Liver (tissue), 8 donors: ENCODE measurements at regions not wholly inside any gene's neighbourhood (a gene's known extent, or its start where the extent isn't known, plus 50 kb on each side); places are given as distances from the start of the nearest gene placed in this dataset.

ENCODE experiments used
- DNase-seq: peaks from one replicate; pipeline ENCODE4 v3.0.0-alpha.2; 2017; ENCODE audit warnings: low spot score
- H3K27ac ChIP-seq, 2 donors: one replicate each; pipeline ENCODE4 v1.7.0; 2013; ENCODE audit warnings: inconsistent platforms in 2 of 2, low read length in 2 of 2, control low read depth in 1 of 2, low read depth in 1 of 2, mild to moderate bottlenecking in 1 of 2
- H3K27me3 ChIP-seq, 4 donors: one replicate each; pipeline versions ENCODE4 v1.6.1 to v1.7.0; 2013; ENCODE audit warnings: low read length in 3 of 4, inconsistent platforms in 1 of 4, mild to moderate bottlenecking in 1 of 4, moderate library complexity in 1 of 4; ENCODE audit not compliant: control insufficient read depth in 4 of 4, insufficient read depth in 4 of 4
- H3K36me3 ChIP-seq, 4 donors: one replicate each; pipeline versions ENCODE4 v1.6.1 to v1.7.0; 2013; ENCODE audit warnings: low read length in 3 of 4, mild to moderate bottlenecking in 3 of 4, low read depth in 1 of 4, moderate library complexity in 1 of 4; ENCODE audit not compliant: control insufficient read depth in 4 of 4, insufficient read depth in 3 of 4
- H3K4me1 ChIP-seq, 4 donors: one replicate each; pipeline versions ENCODE4 v1.6.1 to v1.7.0; 2013; ENCODE audit warnings: low read length in 3 of 4, mild to moderate bottlenecking in 3 of 4, moderate library complexity in 1 of 4; ENCODE audit not compliant: control insufficient read depth in 4 of 4, insufficient read depth in 4 of 4
- H3K4me3 ChIP-seq, 3 donors: one replicate each; pipeline versions ENCODE4 v1.6.1 to v1.7.0; 2013; ENCODE audit warnings: low read length in 3 of 3, control low read depth in 1 of 3, low read depth in 1 of 3, mild to moderate bottlenecking in 1 of 3
- H3K9ac ChIP-seq, 2 donors: one replicate each; pipeline ENCODE4 v1.7.0; 2013; ENCODE audit warnings: low read length in 2 of 2, mild to moderate bottlenecking in 2 of 2, moderate library complexity in 2 of 2, control low read depth in 1 of 2, low read depth in 1 of 2
- H3K9me3 ChIP-seq, 4 donors: one replicate each; pipeline versions ENCODE4 v1.6.1 to v1.7.0; 2013; ENCODE audit warnings: low read length in 3 of 4; ENCODE audit not compliant: control insufficient read depth in 4 of 4
- ATF3 ChIP-seq: IDR thresholded peaks from 2 replicates; pipeline ENCODE4 v1.6.1; 2016; ENCODE audit warnings: antibody characterized with exemption
- CTCF ChIP-seq: fragments of 150-350 bp; IDR thresholded peaks from 2 replicates; pipeline ENCODE4 v1.5.1; 2017; ENCODE audit warnings: improper control_type of control experiment, low read depth, low read length; ENCODE audit not compliant: missing input control
- EGR1 ChIP-seq, 2 donors: IDR thresholded peaks; 2 replicates each; pipeline ENCODE4 v1.6.1; 2016 to 2018; ENCODE audit warnings: antibody characterized with exemption in 2 of 2, low read depth in 2 of 2
- FOXA2 ChIP-seq: IDR thresholded peaks from 2 replicates; pipeline ENCODE4 v1.6.1; 2016; ENCODE audit warnings: antibody characterized with exemption
- GABPA ChIP-seq, 2 donors: IDR thresholded peaks in 1 of 2; conservative IDR thresholded peaks in 1 of 2; 2 replicates each; pipeline ENCODE4 v1.6.1; 2016; ENCODE audit warnings: antibody characterized with exemption in 2 of 2, mild to moderate bottlenecking in 1 of 2, moderate library complexity in 1 of 2
- HNF4A ChIP-seq, 2 donors: conservative IDR thresholded peaks; 2 replicates each; pipeline ENCODE4 v1.6.1; 2016; ENCODE audit warnings: antibody characterized with exemption in 2 of 2, mild to moderate bottlenecking in 2 of 2
- HNF4G ChIP-seq: IDR thresholded peaks from 2 replicates; pipeline ENCODE4 v1.6.1; 2016; ENCODE audit warnings: antibody characterized with exemption
- JUND ChIP-seq, 2 donors: IDR thresholded peaks; 2 replicates each; pipeline ENCODE4 v1.6.1; 2016; ENCODE audit warnings: antibody characterized with exemption in 2 of 2
- MAX ChIP-seq: IDR thresholded peaks from 2 replicates; pipeline ENCODE4 v1.6.1; 2016; ENCODE audit warnings: antibody characterized with exemption
- NR2F2 ChIP-seq: IDR thresholded peaks from 2 replicates; pipeline ENCODE4 v1.6.1; 2016; ENCODE audit warnings: antibody characterized with exemption
- RAD21 ChIP-seq, 2 donors: IDR thresholded peaks; 2 replicates each; pipeline ENCODE4 v1.6.1; 2016; ENCODE audit warnings: antibody characterized with exemption in 2 of 2, mild to moderate bottlenecking in 2 of 2
- REST ChIP-seq: IDR thresholded peaks from 2 replicates; pipeline ENCODE4 v1.6.1; 2016; ENCODE audit warnings: antibody characterized with exemption, mild to moderate bottlenecking
- RXRA ChIP-seq, 2 donors: IDR thresholded peaks; 2 replicates each; pipeline ENCODE4 v1.6.1; 2017 to 2018; ENCODE audit warnings: antibody characterized with exemption in 2 of 2, mild to moderate bottlenecking in 1 of 2
- SP1 ChIP-seq: IDR thresholded peaks from 2 replicates; pipeline ENCODE4 v1.6.1; 2018; ENCODE audit warnings: antibody characterized with exemption, mild to moderate bottlenecking
- TAF1 ChIP-seq: conservative IDR thresholded peaks from 2 replicates; pipeline ENCODE4 v1.6.1; 2016; ENCODE audit warnings: antibody characterized with exemption, mild to moderate bottlenecking
- YY1 ChIP-seq: IDR thresholded peaks from 2 replicates; pipeline ENCODE4 v1.6.1; 2016; ENCODE audit warnings: antibody characterized with exemption, mild to moderate bottlenecking
- ZBTB33 ChIP-seq: IDR thresholded peaks from 2 replicates; pipeline ENCODE4 v1.6.1; 2016; ENCODE audit warnings: antibody characterized with exemption
- WGBS: extraction: QIAGEN DNeasy Blood & Tissue Kit; methylation state at CpG from one replicate; pipeline ENCODE4 v1.1.7; 2013; 5-methylcytosine and 5-hydroxymethylcytosine counted together
- donor health status: healthy.
- donor health status: healthy.
- donor health status: healthy.
- donor health status: healthy.
- donor health status: healthy.

- H3K27ac ChIP-seq = no peak overlapping the region
- no peaks in the 10 kb centered on the region for H3K9me3 ChIP-seq
- TF ChIP-seq JUND (IDR thresholded peaks at IDR 0.05) = no peak
- TF ChIP-seq ZBTB33 = no peak
- TF ChIP-seq CTCF = no peak
- WGBS = 82% methylated on average over 3 of the region's 3 CpGs
- H3K36me3 ChIP-seq = no peaks in the 10 kb centered on the region
- no peaks in the 10 kb centered on the region for H3K27me3 ChIP-seq
- peaks cover 0 to 19% (median 8%) of the 10 kb centered on the region in 4 donors for H3K4me1 ChIP-seq
- DNase-seq = no peak
- H3K9ac ChIP-seq = no peak overlapping the region
- no peak overlapping the region for H3K4me3 ChIP-seq
Measured at GRCh38 chr9:87116492-87116891, 169.2 kb upstream of the GAS1 start.

GRCh38 chr9:87118594-87118993 is 171.3 kb upstream of the GAS1 start:
- Histone ChIP-seq H3K27ac (no peak overlapping the region), H3K4me3 (no peak overlapping the region), H3K9me3 (no peaks in the 10 kb centered on the region), H3K4me1 (peaks cover 0 to 19% (median 8%) of the 10 kb centered on the region in 4 donors), H3K9ac (no peak overlapping the region), H3K36me3 (no peaks in the 10 kb centered on the region), H3K27me3 (no peaks in the 10 kb centered on the region)
- TF ChIP-seq ATF3 (no peak), FOXA2 (no peak), TAF1 (no peak), NR2F2 (no peak), SP1 (no peak)
- DNase-seq = no peak
- WGBS = 80% methylated on average over 1 of the region's 1 CpG

GRCh38 chr9:87119328-87119881 is 172.1 kb upstream of the GAS1 start:
- Histone ChIP-seq H3K4me3 (no peak overlapping the region), H3K27me3 (no peaks in the 10 kb centered on the region), H3K9me3 (no peaks in the 10 kb centered on the region), H3K27ac (no peak overlapping the region), H3K9ac (no peak overlapping the region), H3K36me3 (no peaks in the 10 kb centered on the region), H3K4me1 (peaks cover 0 to 19% (median 8%) of the 10 kb centered on the region in 4 donors)
- TF ChIP-seq HNF4G (no peak), CTCF (no peak), RAD21 (IDR thresholded peaks at IDR 0.05) (peak; percentile 17 to 18), EGR1 (IDR thresholded peaks at IDR 0.05; ENCODE audit: low read depth in 2 of 2) (no peak), HNF4A (conservative IDR thresholded peaks at IDR 0.05) (peak in 1 of 2 donors; percentile 18), RXRA (IDR thresholded peaks at IDR 0.05) (peak in 1 of 2 donors; percentile 9), ATF3 (no peak), MAX (no peak), TAF1 (no peak), NR2F2 (no peak), YY1 (no peak), REST (no peak), GABPA (IDR thresholded peaks at IDR 0.05 in 1 of 2, conservative IDR thresholded peaks at IDR 0.05 in 1 of 2) (no peak)
- no peak for DNase-seq
- WGBS = 57% methylated on average over 11 of the region's 11 CpGs
